Esophagus squamous epithelium (tissue), 5 donors: ENCODE measurements at regions not wholly inside any gene's neighbourhood (a gene's known extent, or its start where the extent isn't known, plus 50 kb on each side); places are given as distances from the start of the nearest gene placed in this dataset.

ENCODE experiments used
- DNase-seq: peaks from one replicate; lab custom pipeline; 2025; lab: John Stamatoyannopoulos, UW
- H3K27ac ChIP-seq, 4 donors: fragments of 200-600 bp; sonication (generic); one replicate each; pipeline ENCODE4 v1.5.1; 2016 to 2019; ENCODE audit warnings: mild to moderate bottlenecking in 1 of 4
- H3K27me3 ChIP-seq, 4 donors: fragments of 200-600 bp; sonication (generic); 1 replicate in 3 of 4; 2 replicates in 1 of 4; pipeline versions ENCODE4 v1.5.1 to v1.6.0; 2017 to 2021; ENCODE audit warnings: antibody characterized with exemption in 1 of 4
- H3K36me3 ChIP-seq, 3 donors: fragments of 200-600 bp; sonication (generic); one replicate each; pipeline ENCODE4 v1.5.1; 2016 to 2019
- H3K4me1 ChIP-seq, 3 donors: fragments of 200-600 bp; sonication (generic); one replicate each; pipeline ENCODE4 v1.5.1; 2017 to 2019
- H3K4me3 ChIP-seq, 4 donors: fragments of 200-600 bp; sonication (generic); 1 replicate in 3 of 4; 2 replicates in 1 of 4; pipeline ENCODE4 v1.5.1; 2016 to 2019; ENCODE audit warnings: mild to moderate bottlenecking in 2 of 4, moderate library complexity in 1 of 4
- H3K9me3 ChIP-seq, 3 donors: fragments of 200-600 bp; sonication (generic); one replicate each; pipeline ENCODE4 v1.5.1; 2016 to 2019
- CTCF ChIP-seq, 6 experiments: fragments of 450-650 bp in 4 of 6; fragments of 200-600 bp in 2 of 6; sonication (generic) in 2 of 6; IDR thresholded peaks; one replicate each; pipeline ENCODE4 v1.5.1; 2016 to 2019; ENCODE audit warnings: antibody characterized with exemption in 6 of 6, mild to moderate bottlenecking in 4 of 6, moderate library complexity in 4 of 6
- POLR2A ChIP-seq, 4 donors: fragments of 450-650 bp; IDR thresholded peaks; one replicate each; pipeline ENCODE4 v1.6.1; 2017; ENCODE audit warnings: antibody characterized with exemption in 4 of 4, mild to moderate bottlenecking in 4 of 4, moderate library complexity in 3 of 4
- WGBS, 2 donors: methylation state at CpG; one replicate each; pipeline ENCODE4 v1.1.5; 2018; 5-methylcytosine and 5-hydroxymethylcytosine counted together
- intact Hi-C: fragments of 100-400 bp; cut with DNase I; formaldehyde crosslinking; loops from one replicate; pipeline ENCODE4 v1.15.0; 2022
- donor health status: DM: yes; HTN: yes; CAD: no.

DNA sequence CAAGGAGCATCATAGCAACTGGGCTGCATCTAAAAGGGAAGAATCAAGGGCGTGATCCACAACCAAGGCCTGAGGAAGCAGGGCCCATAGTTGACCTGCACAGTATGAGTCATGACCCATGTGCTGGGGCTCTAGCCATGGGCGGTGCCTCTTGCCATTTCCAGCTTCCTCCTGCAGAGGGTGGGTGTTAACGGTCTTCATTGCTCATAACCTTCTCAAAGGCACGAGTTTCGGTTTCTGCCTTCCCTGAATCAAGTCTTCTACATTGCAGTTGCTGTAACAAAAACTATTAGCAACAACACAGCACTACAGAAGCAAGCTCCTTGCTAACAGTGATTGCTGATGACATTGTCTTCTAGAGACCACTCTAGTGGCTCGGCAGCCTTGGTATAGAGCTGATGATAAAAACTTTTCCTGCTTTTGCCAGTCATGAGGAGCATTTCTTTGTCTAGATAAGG is 66.9 kb downstream of the CTSL start:
- WGBS, 2 donors = 51 to 56% methylated on average over 5 to 6 of the region's 6 CpGs
- no peaks in the 10 kb centered on the region for H3K9me3 ChIP-seq
- H3K4me1 ChIP-seq = peaks cover 0 to 8% (median 0%) of the 10 kb centered on the region in 3 donors
- TF ChIP-seq POLR2A (IDR thresholded peaks at IDR 0.05) (no peak), CTCF (IDR thresholded peaks at IDR 0.05) (peak in 1 of 6 experiments; percentile 38)
- peak overlapping the region in 1 of 4 donors; percentile 36 for H3K4me3 ChIP-seq
- no peaks in the 10 kb centered on the region for H3K27me3 ChIP-seq
- intact Hi-C loops = no loop called here
- DNase-seq = no peak
- H3K36me3 ChIP-seq = no peaks in the 10 kb centered on the region
- H3K27ac ChIP-seq = peak overlapping the region; percentile 17 to 87 (median 62)

DNA sequence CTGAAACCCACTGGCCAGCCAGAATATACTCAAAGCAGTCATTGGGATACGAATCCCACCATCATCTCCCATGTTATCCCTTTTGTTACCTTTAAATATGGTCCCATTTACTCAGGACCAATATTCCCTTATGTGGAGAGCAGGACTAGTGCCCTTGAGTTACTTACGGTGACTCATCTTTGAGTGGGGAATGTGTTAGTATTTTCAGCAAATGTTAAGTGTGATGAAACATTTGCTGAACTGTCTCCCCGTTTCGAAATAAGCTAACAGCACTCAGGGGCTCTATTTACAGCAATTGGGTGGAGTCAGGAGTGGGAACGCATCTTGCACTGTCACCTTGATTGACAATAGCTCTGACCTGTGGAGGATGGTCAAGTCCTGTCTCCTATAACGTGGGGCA is 67.4 kb downstream of the CTSL start:
- DNase-seq = no peak
- no peak for TF ChIP-seq CTCF (IDR thresholded peaks at IDR 0.05)
- no peak for TF ChIP-seq POLR2A (IDR thresholded peaks at IDR 0.05)
- no peaks in the 10 kb centered on the region for H3K36me3 ChIP-seq
- H3K4me1 ChIP-seq = peaks cover 0 to 8% (median 0%) of the 10 kb centered on the region in 3 donors
- H3K27me3 ChIP-seq = no peaks in the 10 kb centered on the region
- H3K9me3 ChIP-seq = no peaks in the 10 kb centered on the region
- H3K27ac ChIP-seq = peak overlapping the region; percentile 17 to 87 (median 62)
- 43 to 54% methylated on average over 5 to 6 of the region's 6 CpGs for WGBS, 2 donors
- peak overlapping the region in 1 of 4 donors; percentile 36 for H3K4me3 ChIP-seq
- intact Hi-C loops = no loop called here

DNA sequence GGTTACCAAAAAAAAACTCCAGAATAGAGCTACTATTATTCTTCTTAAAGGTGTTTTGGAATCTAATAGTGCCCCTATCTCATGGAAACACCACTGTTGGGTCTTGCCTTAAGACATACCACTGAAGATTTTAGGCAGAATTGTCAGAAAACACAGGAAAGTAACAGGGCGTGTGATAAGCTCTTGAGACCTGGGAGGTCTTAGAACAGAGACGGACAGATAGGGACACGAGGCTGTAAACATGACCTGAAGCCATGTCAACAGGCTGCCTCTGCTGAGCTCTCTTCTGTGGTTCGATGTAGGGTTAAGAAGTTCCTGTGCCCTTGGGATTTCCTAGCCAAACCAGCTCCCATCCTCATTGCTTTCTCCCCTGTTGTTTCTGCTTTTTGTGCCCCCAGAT is 69.3 kb downstream of the CTSL start:
- Histone ChIP-seq H3K27ac (no peak overlapping the region), H3K27me3 (peaks cover 0 to 3% (median 0%) of the 10 kb centered on the region in 4 donors), H3K9me3 (no peaks in the 10 kb centered on the region), H3K36me3 (no peaks in the 10 kb centered on the region), H3K4me3 (no peak overlapping the region), H3K4me1 (peaks cover 0 to 8% (median 0%) of the 10 kb centered on the region in 3 donors)
- TF ChIP-seq POLR2A (IDR thresholded peaks at IDR 0.05) (no peak), CTCF (IDR thresholded peaks at IDR 0.05) (no peak)
- DNase-seq = no peak
- WGBS, 2 donors = 47 to 65% methylated on average over 4 of the region's 4 CpGs
- intact Hi-C loops = no loop called here

DNA sequence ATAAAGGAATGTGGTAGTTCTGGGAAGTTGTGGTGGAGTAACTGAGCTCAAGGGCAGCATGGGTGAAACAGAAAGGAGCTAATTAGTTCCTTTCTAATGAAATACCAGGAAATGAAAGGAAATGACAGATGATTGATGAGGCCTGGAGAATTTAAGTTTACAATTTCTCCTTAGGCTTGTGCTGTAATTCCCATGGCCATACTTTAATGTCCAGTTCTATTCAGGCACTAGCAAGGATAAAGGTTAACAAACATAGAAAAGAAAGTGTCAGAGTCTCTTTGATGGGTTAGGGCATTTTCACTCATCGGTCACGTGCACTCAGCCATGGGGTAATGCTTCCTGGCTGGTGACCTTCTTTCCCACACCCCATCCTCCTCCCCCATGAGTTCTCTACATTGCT is 70.3 kb downstream of the CTSL start:
- H3K27me3 ChIP-seq = peaks cover 0 to 9% (median 0%) of the 10 kb centered on the region in 4 donors
- intact Hi-C loops = no loop called here
- no peak for DNase-seq
- no peaks in the 10 kb centered on the region for H3K36me3 ChIP-seq
- no peak for TF ChIP-seq POLR2A (IDR thresholded peaks at IDR 0.05)
- TF ChIP-seq CTCF (IDR thresholded peaks at IDR 0.05) = no peak
- H3K4me3 ChIP-seq = no peak overlapping the region
- H3K9me3 ChIP-seq = no peaks in the 10 kb centered on the region
- WGBS, 2 donors = 52 to 71% methylated on average over 2 of the region's 2 CpGs
- no peak overlapping the region for H3K27ac ChIP-seq
- H3K4me1 ChIP-seq = peaks cover 0 to 8% (median 0%) of the 10 kb centered on the region in 3 donors

DNA sequence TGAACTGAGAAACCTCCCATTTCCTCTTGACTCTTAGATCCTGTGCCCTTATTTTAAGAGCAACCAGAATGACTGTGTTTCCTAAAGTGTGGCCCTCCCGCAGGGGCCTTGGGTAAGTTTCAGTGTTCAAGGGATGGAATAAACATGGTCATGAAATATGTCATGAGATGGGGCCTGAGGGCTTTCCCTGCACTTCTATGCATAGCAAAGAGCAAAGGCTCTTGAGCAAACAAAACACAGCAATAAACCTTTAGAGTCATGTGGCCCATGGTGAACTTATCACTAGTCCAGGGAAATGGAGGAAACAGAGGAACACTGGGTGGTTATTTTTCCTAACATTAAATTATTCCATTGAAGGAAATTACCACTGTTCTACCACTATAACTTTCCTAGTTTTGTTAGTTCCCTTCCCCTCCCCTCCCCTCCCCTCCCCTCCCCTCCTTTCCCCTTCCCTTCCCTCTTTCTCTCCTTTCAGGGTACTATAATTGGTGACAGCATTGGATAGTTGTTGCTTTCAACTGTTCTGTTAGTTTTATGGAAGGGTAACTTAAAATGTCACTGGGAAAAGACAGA is 72.4 kb downstream of the CTSL start:
- H3K4me3 ChIP-seq = no peak overlapping the region
- H3K4me1 ChIP-seq = no peaks in the 10 kb centered on the region
- WGBS, 2 donors = 50 to 75% methylated on average over 1 of the region's 1 CpG
- no peak overlapping the region for H3K27ac ChIP-seq
- intact Hi-C loops = no loop called here
- no peak for DNase-seq
- no peak for TF ChIP-seq POLR2A (IDR thresholded peaks at IDR 0.05)
- TF ChIP-seq CTCF (IDR thresholded peaks at IDR 0.05) = no peak
- no peaks in the 10 kb centered on the region for H3K9me3 ChIP-seq
- no peaks in the 10 kb centered on the region for H3K36me3 ChIP-seq
- H3K27me3 ChIP-seq = peaks cover 0 to 13% (median 0%) of the 10 kb centered on the region in 4 donors
